Suprapubic skin (tissue), 3 donors: ENCODE measurements at regions not wholly inside any gene's neighbourhood (a gene's known extent, or its start where the extent isn't known, plus 50 kb on each side); places are given as distances from the start of the nearest gene placed in this dataset.

Experiments
- POLR2A ChIP-seq, 2 donors: fragments of 450-650 bp; IDR thresholded peaks; one replicate each; pipeline ENCODE4 v1.6.1; 2017; ENCODE audit warnings: antibody characterized with exemption in 2 of 2, mild to moderate bottlenecking in 2 of 2, moderate library complexity in 2 of 2
- TF ChIP-seq, protein P1 (sequence below), 2 donors: fragments of 200-600 bp in 1 of 2; fragments of 450-650 bp in 1 of 2; sonication (generic) in 1 of 2; IDR thresholded peaks; one replicate each; pipeline ENCODE4 v1.5.1; 2016 to 2019; ENCODE audit warnings: antibody characterized with exemption in 2 of 2, mild to moderate bottlenecking in 1 of 2, moderate library complexity in 1 of 2

DNA sequence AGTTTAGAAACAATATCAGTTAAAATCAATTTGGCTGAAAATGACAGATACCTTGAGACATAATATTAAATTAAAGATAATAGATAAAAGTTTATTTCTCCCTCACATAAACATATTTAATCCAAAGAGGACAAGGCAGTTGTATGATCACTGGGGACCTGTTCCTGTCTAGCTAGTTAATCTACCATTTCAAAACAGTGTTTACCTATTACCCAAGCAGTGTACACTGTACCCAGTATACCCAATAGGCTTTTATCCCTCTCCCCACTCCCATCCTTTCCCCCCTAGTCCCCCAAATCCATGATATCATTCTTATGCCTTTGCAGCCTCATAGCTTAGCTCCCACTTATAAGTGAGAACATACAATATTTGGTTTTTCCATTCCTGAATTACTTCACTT lies 229.7 kb upstream of the LARGE1 start:
- TF ChIP-seq, protein P1, sequence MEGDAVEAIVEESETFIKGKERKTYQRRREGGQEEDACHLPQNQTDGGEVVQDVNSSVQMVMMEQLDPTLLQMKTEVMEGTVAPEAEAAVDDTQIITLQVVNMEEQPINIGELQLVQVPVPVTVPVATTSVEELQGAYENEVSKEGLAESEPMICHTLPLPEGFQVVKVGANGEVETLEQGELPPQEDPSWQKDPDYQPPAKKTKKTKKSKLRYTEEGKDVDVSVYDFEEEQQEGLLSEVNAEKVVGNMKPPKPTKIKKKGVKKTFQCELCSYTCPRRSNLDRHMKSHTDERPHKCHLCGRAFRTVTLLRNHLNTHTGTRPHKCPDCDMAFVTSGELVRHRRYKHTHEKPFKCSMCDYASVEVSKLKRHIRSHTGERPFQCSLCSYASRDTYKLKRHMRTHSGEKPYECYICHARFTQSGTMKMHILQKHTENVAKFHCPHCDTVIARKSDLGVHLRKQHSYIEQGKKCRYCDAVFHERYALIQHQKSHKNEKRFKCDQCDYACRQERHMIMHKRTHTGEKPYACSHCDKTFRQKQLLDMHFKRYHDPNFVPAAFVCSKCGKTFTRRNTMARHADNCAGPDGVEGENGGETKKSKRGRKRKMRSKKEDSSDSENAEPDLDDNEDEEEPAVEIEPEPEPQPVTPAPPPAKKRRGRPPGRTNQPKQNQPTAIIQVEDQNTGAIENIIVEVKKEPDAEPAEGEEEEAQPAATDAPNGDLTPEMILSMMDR (IDR thresholded peaks at IDR 0.05) = no peak
- TF ChIP-seq POLR2A (IDR thresholded peaks at IDR 0.05) = no peak
